ENCODE measurements at regions not wholly inside any gene's neighbourhood (a gene's known extent, or its start where the extent isn't known, plus 50 kb on each side); places are given as distances from the start of the nearest gene placed in this dataset.
"Not testable (repeated sequence)": the region's sequence is repeated elsewhere in the genome, so short reads cannot be mapped to it uniquely, and the experiment has no call there.

DNA sequence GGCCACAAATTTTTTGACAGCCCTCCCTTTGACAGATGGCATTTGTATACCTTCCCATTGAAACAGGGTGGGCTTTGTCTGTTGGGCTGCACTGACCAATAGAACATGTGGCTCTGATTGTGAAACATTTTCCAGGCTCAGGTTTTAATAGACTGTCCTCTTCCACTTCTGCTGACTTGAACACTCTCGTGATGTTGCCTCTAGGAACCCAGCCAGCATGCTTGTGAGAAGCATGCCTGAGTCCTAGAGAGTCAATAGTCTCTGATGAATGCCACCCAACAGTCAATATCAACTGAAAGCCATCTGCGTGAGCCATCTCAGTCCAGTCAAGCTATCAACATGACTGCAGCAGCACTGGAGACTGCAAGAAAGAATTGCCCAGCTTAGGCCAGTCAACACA lies 290.0 kb downstream of the SLC7A11 start:
- Histone ChIP-seq H3K27me3 (no peaks in the 10 kb centered on the region), H3K4me1 (no peaks in the 10 kb centered on the region), H3K36me3 (no peaks in the 10 kb centered on the region), H3K4me3 (no peak overlapping the region), H3K27ac (no peak overlapping the region), H3K9me3 (no peaks in the 10 kb centered on the region)
- intact Hi-C loops (cut with DNase I; ENCODE audit: low total_unique reads), result no loop called here
- TF ChIP-seq, protein P1, sequence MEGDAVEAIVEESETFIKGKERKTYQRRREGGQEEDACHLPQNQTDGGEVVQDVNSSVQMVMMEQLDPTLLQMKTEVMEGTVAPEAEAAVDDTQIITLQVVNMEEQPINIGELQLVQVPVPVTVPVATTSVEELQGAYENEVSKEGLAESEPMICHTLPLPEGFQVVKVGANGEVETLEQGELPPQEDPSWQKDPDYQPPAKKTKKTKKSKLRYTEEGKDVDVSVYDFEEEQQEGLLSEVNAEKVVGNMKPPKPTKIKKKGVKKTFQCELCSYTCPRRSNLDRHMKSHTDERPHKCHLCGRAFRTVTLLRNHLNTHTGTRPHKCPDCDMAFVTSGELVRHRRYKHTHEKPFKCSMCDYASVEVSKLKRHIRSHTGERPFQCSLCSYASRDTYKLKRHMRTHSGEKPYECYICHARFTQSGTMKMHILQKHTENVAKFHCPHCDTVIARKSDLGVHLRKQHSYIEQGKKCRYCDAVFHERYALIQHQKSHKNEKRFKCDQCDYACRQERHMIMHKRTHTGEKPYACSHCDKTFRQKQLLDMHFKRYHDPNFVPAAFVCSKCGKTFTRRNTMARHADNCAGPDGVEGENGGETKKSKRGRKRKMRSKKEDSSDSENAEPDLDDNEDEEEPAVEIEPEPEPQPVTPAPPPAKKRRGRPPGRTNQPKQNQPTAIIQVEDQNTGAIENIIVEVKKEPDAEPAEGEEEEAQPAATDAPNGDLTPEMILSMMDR (IDR thresholded peaks at IDR 0.05), result no peak
- TF ChIP-seq POLR2A (IDR thresholded peaks at IDR 0.05), result no peak
- no peak for DNase-seq

DNA sequence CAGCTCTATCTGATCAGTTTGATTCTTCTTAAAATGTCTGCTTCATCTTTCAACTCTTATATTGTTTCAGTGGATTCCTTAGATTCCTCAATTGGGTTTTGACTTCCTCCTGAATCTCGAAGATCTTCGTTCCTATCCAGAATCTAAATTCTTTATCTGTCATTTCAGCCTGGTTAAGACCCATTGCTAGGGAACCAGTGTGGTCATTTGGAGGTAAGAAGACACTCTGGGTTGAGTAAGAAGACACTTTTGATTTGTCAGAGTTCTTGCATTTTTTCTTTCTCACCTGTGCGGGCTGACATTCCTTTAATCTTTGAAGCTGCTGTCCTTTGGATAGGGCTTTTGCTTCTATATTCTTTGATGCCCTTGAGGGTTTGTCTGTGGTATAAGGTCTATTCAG lies 291.9 kb downstream of the SLC7A11 start:
- no peaks in the 10 kb centered on the region for H3K36me3 ChIP-seq
- intact Hi-C loops (cut with DNase I; ENCODE audit: low total_unique reads), result no loop called here
- TF ChIP-seq, protein P1 (IDR thresholded peaks at IDR 0.05), result no peak
- TF ChIP-seq POLR2A (IDR thresholded peaks at IDR 0.05), result no peak

DNA sequence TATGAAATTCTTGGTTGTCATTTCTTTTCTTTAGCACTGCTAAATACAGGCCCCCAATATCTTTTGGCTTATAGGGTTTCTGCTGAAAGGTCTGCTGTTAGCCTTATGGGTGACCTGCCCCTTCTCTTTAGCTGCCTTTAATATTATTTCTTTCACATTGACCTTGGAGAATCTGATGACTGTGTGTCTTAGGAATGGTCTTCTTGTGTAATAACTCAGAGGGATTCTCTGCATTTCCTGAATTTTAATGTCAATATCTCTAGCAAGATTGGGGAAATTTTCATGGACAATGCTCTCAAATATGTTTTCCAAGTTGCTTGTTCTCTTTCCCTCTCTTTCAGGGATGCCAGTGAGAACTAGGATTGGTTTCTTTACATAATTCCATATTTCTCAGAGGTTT lies 292.4 kb downstream of the SLC7A11 start:
- intact Hi-C loops (cut with DNase I; ENCODE audit: low total_unique reads), result no loop called here
- Histone ChIP-seq H3K4me1 (no peaks in the 10 kb centered on the region), H3K4me3 (no peak overlapping the region), H3K27ac (no peak overlapping the region), H3K27me3 (no peaks in the 10 kb centered on the region), H3K9me3 (no peaks in the 10 kb centered on the region), H3K36me3 (no peaks in the 10 kb centered on the region)
- no peak for DNase-seq
- TF ChIP-seq POLR2A (IDR thresholded peaks at IDR 0.05), result no peak
- TF ChIP-seq, protein P1 (IDR thresholded peaks at IDR 0.05), result no peak

More for the DNA sequence above, 291.9 kb downstream of the SLC7A11 start:
- Histone ChIP-seq H3K9me3 (no peaks in the 10 kb centered on the region), H3K27ac (no peak overlapping the region), H3K27me3 (no peaks in the 10 kb centered on the region), H3K4me3 (no peak overlapping the region), H3K4me1 (no peaks in the 10 kb centered on the region)
- no peak for DNase-seq

DNA sequence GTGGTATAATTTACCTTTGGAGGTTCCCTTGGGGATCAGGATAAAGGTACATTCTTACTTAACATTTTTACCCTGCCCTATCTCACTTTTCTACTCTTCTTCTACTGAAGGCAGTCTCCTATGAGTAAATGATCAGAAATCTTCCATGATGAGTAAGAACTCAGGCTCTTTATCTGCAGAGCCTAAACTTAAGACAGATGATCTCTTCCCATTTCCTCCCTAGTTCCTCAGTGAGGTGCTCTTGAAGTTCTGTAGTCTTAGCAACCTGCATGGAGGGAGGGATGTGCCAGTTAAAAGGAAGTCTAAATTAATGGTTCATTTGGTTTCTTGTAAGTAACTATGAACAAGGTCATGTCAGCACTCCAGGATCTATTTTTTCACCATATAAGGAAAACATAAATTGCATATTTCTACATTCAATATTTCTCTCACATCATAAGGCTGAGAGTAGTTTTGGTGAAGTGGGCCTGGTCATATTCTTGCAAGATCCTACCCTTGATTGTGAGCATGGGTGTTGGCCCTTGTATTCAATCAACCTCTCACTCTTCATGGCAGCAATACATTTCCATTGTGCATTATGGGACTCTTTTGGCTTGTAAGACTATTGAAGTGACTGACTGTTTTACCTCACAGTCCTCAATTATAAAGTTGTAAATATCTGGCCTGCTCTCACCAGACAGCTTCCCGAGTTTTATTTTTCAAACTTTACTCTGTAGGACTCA lies 295.5 kb downstream of the SLC7A11 start:
- Histone ChIP-seq H3K27me3 (no peaks in the 10 kb centered on the region), H3K4me1 (no peaks in the 10 kb centered on the region), H3K9me3 (no peaks in the 10 kb centered on the region), H3K36me3 (no peaks in the 10 kb centered on the region), H3K27ac (no peak overlapping the region), H3K4me3 (no peak overlapping the region)
- TF ChIP-seq POLR2A (IDR thresholded peaks at IDR 0.05), result no peak
- TF ChIP-seq, protein P1 (IDR thresholded peaks at IDR 0.05), result no peak
- DNase-seq, result no peak
- intact Hi-C loops (cut with DNase I; ENCODE audit: low total_unique reads), result no loop called here

DNA sequence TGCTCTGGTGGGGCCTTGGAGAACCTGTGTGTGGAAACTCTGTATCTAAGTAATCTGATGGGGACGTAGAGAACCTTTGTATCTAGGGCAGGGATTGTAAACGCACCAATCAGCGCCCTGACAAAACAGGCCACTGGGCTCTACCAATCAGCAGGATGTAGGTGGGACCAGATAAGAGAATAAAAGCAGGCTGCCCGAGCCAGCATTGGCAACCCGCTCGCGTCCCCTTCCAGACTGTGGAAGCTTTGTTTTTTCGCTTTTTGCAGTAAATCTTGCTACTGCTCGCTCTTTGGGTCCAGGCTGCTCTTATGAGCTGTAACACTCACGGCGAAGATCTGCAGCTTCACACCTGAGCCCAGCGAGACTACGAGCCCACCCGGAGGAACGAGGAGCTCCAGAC lies 299.3 kb downstream of the SLC7A11 start:
- H3K36me3 ChIP-seq; H3K27me3 ChIP-seq; H3K4me1 ChIP-seq; DNase-seq; intact Hi-C loops (cut with DNase I; ENCODE audit: low total_unique reads); H3K4me3 ChIP-seq; H3K27ac ChIP-seq; H3K9me3 ChIP-seq: not testable (repeated sequence)

DNA sequence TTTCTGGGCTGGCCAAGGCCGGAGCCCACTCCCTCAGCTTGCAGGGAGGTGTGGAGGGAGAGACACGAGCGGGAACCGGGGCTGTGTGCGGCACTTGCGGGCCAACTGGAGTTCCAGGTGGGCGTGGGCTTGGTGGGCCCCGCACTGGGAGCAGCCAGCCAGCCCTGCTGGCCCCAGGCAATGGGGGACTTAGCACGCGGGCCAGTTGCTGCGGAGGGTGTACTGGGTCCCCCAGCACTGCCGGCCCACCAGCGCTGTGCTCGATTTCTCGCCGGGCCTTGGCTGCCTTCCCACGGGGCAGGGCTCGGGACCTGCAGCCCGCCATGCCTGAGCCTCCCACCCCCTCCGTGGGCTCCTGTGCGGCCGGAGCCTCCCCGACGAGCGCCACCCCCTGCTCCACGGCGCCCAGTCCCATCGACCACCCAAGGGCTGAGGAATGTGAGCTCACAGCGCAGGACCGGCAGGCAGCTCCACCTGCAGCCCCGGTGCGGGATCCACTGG lies 300.1 kb downstream of the SLC7A11 start:
- DNase-seq; intact Hi-C loops (cut with DNase I; ENCODE audit: low total_unique reads); H3K36me3 ChIP-seq; H3K4me3 ChIP-seq; H3K27me3 ChIP-seq; H3K9me3 ChIP-seq; H3K4me1 ChIP-seq; H3K27ac ChIP-seq: not testable (repeated sequence)
